ENCODE measurements at regions not wholly inside any gene's neighbourhood (a gene's known extent, or its start where the extent isn't known, plus 50 kb on each side); places are given as distances from the start of the nearest gene placed in this dataset.

DNA sequence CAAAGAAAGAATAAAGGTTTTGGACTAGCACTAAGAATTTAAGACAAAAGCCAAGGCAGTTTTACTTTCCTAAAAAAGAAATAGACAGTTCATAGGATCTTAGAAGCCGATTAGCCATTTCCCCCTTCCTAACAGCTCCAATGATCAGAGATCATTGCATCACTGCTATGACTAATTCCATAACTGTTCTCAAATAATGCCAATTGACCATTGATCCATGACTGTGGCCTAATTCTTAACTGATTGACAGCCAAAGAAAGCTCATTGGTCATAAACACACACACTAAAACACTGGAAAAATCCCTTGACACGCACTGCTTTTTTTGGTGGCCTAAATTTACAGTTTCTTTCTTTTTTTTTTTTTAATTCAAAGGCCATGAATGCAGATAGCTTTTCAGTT is 345.0 kb upstream of the ACVR2A start:
- no peak for DNase-seq

DNA sequence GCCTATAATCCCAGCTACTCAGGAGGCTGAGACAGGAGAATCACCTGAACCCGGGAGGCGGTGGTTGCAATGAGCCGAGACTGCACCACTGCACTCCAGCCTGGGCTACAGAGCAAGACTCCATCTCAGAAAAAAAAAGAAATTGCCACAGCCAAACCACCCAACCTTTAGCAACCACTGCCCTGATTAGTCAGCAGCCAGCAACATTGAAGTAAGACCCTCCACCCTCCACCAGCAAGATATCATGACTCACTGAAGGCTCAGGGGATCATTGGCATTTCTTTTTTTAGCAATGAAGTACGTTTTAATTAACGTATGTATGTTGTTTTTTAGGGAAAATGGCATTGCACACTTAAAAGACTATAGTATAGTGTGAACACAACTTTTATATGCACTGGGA is 349.1 kb upstream of the ACVR2A start:
- no peak for DNase-seq

DNA sequence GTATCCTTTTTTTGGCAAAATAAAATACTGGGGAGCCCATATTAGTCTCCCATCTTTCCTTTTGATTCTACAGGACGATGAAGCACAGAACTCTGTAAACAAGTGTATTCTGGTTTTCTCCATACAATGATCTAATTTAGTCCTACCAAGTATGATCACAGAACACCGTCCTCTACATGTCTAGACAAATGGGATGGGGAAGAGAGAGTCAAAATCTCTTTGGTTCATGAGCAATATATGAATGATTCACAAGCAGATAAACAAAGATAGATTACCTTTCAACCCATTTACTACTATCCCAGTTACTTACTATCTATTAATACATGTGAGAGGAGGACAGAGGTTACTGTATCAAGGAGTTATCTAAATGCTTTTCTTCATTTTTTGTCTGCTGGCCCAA is 352.4 kb upstream of the ACVR2A start:
- DNase-seq: no peak

DNA sequence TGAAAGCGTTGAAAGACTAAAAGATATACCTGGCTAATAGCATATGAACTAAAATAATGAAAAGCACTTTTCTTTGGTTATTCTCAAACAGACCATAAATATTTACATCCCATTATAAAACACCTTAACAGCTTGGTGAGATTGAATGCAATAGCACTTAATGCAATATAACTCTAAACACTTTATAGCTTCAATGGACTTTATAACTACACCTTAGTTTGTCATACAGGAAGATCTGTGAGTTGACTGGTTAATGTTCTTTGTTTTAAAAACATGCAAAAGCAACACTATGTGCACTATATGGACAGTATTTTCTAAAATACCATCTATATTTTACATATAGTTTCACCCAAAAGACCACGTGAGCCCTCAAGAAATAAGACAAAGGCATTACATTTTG is 353.3 kb upstream of the ACVR2A start:
- DNase-seq: no peak

DNA sequence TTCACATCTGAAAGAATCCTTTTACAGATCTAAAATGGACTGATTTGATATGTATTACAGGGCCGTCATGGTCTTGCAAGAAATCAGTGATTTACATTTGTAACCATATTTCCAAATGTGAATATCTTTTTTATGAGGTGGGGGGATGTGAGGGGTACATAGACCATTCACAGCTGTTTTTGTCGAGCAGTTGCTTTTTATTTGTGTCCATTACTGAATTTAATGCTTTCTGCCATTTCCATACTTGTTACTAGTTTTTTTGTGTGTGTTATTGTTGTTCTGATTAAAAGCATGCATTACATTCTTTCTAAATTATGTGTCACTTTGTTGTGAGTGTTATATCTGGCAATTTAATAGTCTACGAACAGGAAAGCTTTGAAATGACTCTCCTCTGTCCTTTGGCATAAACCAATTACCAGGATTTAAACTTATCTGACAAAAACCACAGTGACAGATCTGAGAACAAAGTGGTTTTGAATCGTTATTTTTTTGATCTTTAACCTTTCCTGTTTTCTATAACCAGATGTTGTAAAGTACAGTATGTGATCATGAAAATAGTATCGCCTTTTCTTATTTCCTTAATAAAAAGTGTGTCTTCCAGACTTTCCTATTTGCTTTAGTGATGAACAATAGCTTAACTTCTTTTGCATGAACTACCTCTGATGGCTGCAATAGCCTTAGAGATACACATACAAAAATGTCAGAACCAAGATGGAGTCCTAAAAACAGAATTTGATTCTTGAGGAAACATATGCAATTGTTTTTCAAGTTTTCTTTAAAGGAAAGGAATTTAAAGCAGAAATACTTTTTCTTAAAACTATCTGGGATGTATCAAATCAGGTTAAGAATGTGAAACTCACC is 354.2 kb upstream of the ACVR2A start:
- no peak for DNase-seq

DNA sequence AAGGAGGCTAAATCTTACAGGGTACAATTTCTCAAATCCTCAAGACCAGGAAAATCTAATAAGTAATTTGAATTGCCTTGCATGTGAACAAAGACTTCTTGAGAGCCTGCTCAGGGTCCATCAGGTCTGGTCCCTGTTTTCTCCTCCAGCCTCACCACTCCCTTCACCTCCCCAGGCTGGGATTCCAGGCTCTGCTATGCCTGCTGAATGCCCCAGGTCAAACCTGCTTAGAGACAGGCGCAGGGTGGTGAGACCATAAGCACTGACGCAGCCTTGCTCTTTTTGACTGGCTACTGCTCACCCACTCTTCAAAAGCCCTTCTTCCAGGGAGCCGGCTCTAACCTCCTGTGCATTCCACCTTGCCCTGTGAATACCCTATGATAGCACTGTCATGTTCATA is 356.4 kb upstream of the ACVR2A start:
- DNase-seq: no peak

DNA sequence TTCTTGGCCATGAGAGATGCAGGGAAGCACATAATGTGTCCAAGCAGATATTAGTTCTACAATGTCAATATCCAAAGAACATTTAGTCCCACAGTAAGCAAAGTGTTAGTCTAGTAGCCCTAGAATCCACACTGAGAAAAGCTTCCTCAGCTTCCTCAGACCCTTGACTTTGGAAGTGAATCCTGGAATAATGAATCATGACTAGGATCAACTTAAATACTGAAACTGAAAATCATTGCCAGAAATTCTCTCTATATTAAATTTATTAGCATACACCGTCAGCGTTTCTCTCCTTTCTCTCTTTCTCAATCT is 356.9 kb upstream of the ACVR2A start:
- DNase-seq: no peak

DNA sequence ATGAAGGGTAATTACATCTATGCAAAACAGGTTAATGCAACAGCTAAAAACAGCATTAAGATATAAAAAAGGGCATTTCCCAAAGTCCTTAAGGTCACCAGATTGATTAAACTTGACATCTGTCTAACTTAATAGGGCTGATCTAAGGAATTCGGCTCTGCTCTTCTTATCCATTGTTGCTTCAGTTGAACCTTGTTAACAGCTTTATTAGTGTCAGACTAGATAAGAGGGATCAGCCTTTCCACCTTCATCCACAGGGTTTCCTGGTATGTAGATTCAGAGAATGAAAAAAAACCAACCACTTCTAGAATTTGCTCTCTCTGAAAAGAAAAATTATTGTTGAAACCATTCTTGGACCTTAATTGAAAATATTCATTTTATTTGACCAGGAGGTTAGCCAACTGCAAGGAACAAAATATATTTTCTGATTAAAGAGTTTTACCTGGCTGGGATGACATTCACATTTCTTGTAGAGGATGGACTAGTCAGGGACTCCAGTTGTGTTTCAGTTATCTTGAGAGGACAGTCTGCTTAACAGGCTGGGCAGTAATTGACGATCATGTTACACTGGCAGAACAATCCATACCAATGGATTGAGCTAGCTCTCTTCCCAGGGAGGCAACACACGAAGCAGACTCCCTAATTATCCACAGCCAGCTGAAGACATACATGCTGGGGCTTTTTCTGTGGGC is 357.4 kb upstream of the ACVR2A start:
- no peak for DNase-seq

DNA sequence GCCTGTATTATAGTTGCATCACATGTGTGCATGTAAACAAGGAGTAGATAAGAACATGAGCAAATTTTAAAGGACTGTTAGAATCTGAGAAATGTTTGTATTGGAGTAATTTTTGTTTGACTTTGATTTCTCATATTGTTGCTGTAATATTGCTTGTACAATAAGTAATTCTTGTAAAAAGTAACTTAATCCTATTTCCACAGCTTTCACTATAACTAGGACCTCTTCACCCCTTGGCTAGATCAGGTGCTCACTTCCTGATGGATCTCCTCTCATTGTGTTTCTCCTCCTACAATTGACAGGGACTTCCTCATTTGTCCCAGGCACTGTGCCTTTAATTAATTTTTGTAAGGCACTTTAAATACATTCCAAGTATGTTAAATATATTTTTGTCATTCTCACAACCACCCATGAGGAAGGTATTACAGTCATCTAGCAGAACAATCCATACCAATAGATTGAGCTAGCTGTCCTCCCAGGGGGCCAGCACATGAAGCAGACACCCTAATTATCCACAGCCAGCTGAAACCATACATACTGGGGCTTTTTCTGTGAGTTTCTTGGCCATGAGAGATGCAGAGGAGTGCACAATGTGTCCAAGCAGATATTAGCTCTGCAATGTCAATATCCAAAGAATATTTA is 359.5 kb upstream of the ACVR2A start:
- no peak for DNase-seq

DNA sequence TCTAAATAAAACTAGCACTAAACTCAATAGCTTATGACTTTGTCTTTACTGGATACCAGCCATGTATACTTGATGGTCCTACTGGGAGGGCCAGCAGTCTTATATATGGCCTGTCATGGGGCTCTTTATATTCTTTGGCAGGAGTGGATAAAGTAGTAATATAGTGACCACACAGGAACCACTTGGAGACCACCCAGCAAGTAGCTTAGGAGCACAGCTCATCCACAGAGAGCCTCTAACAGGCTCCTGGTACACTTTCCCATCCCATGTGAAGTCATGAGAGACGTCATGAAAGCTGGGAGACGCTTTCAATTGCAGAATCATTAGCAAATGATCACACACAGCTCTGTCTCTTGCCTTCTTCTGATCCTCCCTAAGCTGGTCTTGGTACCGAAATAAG is 360.9 kb upstream of the ACVR2A start:
- no peak for DNase-seq

DNA sequence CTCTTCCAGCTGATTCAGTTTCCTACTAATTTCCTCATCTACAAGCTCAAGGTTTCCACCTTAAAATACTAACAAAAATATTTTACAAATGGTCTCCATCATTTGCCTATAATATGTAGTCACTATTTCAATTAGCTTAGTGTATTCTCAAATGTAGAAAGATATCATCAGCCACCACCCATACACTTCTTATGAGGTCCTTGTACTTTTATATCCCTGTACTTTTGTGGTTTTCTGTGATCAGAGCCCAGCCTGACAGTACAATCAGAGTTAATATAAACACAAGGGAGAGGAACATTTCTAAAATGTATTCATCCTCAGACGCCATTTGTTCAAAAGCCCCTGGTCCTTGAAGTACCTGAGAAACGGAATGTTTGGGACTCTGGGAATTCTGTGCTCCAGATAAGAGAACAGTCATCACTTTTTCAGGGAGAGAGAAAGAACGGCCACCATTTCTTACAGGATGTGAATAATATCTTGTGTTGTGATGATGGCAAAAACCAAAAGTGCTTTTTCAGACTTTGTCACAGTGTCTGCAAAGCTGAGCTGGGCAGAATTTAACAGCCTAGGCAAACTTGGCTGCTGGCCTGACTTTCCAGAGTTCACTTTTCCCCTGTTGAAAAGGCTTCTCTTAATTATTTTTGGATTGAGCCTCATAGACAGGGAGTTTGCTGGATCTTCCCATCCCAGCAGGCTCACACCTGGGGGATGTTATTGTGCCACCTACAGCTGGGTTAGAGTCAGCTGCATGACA is 361.7 kb upstream of the ACVR2A start:
- no peak for DNase-seq

DNA sequence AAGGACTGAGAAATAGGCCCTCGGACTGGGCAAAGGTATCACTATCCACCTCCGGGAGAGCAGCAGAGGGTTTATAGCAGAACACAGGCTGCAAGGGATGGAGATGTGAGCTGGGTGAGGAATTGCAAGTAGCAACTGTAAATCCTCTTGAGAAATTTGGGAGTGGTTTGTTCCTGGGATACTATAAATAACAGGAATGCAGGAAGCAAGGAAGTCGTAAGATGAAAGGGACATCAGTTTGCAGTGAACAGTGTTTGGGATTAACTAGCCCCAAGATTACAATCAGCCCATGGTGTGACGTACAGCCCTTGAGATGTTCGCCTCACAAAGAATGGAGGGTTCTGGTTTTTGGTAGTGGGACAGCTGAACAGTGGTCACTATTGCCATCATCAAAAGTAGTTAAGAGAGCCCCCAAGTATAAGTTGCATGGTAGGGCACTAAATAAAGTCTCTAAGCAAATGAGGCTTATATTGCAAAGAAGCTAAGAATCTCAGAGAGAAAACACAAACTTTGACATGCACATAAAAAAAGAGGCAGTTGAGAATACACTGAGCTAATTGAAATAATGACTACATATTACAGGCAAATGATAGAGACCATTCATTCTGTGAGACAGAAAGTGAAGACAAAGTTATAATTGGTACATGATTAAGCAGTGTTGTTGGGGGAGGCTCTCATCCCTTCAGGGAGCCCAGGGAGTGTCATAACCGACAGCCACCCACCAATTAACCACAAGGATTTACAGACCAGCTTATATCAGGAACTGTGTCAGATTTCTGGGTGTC is 362.5 kb upstream of the ACVR2A start:
- no peak for DNase-seq

DNA sequence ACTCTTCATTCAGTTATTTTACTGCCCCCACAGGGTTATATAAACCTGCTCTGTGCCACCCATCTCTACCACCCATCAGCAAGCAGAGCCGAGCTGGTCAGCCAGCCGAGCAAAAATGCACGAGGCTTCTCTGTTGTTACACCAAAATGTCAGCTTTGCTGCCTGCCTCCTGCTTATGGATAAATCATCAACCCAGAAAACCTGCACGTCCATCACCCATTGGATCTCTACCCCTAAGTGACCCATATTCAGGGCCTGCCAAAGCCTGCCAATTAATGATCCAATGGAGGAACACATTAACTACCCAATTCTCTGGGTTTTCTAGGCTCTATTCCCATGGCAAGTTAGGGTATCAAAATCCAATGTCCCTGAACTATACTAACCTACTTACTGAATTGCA is 365.5 kb upstream of the ACVR2A start:
- no peak for DNase-seq

DNA sequence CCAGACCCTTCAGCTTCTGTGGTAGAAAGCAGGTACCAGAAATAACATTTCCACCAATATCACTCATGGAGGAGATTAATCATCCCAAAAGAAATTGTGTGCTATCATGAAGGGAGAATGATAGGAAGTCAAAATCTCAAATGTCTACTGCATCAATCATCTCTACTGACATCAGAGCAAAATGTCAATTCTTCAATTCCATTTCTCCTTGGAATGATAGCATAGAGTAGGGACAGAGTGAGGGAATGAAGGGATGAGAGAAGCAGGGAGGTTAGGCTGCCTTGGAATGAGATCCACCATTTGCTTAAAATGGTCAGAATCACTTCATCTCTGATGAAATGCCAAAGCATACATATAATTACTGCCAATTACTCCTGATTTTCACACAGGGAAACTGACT is 371.8 kb upstream of the ACVR2A start:
- DNase-seq: no peak

DNA sequence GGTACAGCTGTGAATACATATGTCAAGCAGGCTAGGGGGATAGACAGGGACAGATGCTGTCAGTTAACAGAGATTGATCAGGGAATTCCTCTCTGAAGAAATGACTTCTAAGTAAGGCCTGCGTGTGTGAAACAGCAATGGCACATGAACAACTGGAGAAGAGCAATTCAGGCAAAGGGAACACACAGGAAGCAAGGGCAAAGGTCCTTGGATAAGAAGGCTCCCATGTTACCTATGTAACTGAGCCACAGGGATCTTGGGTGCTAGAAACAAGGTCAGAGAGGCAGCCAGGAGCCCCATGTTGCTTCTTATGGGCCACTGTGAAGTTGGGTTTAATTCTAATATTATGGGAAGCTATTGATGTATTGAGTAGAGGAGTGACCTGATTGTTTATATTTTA is 373.7 kb upstream of the ACVR2A start:
- no peak for DNase-seq

DNA sequence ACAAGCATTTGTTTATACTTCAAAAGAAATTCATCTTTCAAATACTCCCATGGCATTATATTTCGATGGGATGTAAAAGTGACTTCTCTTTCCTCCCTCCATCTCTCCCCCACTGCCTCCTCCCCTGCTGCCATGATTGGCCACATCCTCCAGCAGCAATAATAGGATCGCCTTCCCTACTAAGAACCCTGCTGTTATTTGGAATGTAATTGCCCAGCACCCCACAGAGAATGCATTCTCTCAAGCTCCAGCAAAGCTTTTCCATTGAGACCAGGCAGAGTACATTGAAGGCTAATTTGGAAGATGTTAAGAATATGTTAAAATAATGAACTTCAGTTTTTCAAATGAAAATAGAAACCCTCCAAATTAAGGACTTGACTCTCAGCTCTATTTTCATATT is 375.4 kb upstream of the ACVR2A start:
- DNase-seq: no peak

DNA sequence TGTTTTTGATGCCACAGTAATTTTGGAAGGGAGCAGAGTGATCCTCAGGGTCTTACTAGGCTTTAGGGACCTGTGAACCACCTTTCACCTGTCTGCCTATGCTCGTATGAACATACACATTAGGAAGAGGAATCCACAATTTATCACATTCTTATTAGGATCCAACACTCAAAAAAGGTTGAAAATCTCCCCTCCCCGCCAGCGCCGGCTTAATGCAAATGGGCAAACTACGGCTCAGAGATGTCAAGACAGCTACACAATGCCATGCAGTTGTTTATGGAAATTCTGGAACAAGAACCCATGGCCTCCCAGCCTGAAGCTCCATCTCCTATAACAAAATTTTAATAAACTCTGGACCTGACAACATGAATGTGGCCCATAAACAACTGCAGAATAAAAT is 375.9 kb upstream of the ACVR2A start:
- no peak for DNase-seq

DNA sequence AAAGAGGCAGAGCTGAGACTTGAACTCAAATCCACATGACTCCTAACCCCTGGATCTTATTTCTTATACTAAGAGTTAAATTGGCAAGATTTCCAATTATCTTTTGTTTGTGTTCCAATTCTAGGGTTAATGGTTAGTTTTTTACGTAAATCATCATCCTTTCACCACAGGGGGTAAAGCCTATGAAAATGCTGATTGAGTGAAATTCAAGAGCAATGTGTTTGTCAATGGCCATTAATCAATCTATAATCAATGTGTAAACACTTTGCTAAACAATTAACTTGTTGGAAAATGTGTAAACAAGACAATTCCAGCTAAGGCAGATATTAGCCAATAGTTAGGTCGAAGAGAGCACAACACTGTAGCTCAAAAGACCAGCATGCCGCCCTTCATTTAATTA is 376.5 kb upstream of the ACVR2A start:
- DNase-seq: no peak

DNA sequence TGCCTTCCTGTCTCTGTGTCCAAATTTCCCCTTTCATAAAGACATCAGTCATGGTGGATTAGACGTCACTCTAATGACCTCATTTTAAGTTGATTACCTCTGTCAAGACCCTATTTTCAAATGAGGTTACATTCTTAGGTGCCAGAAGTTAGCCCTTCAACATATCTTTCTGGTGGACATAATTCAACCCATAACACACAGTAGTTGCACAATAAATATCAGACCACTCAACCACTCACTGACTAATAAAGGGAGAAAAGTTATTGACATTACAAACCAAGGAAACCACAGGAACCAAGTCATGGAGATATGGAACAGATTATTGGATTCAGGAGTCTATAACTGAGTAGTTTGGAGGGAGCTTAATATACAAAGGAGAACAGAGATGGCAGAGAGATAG is 377.4 kb upstream of the ACVR2A start:
- DNase-seq: no peak

DNA sequence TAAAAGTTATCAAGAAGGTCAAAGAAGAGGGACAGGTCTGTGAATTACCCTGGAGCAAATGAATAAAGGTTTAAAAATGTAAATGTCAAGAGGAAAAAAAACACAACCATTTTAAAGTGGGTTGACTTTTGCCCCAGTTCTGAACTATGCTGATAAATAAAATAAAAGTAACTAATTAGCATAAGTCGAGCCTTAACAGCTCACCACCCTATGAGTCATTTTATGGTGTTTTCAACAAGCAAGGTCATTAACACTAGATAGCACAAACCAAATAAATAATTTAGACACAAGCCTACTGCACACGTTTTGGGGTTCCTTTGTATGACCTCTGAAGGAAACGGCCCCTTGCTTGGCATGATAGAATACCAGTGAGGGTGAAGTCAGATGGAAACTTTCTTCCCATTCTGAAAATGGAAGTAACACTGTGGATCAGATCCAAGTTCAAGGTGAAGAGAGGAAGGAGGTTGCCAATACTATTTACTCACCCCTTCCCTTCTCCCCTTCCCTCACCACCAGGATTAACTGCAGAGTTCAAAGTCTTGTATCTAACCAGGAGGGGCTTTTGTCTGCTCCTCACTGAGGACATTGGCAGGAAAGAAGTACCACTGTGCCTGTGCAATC is 380.0 kb upstream of the ACVR2A start:
- no peak for DNase-seq

DNA sequence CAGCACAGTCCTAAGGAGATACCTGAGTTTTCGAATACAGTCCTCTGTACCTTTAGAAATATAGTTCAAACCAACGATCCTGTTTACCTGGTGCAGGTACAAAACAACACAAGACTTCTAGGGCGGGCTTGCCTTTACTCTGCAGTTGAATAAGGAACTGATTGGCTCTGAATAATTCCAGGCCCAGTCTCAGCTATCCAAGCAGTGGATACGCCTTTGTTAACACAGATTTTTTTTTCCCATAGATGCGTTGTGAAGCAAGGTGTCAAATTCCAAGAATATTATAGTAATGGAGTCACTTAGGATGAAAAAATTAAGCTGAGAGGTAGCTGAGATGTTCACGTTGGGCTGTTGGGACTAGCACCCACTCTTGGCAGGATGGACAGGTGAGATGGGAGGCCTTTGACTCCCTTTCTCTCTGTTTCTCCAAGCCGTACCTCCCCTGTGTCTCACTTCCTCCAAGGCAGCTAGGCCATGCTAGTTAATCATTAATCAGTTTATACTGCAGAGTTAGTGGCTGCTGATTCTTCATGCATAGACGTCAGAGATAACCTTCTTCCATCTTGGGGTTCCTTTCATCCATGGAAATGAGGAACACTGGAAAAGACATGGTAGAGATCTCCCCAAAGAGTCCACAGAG is 380.8 kb upstream of the ACVR2A start:
- DNase-seq: no peak

DNA sequence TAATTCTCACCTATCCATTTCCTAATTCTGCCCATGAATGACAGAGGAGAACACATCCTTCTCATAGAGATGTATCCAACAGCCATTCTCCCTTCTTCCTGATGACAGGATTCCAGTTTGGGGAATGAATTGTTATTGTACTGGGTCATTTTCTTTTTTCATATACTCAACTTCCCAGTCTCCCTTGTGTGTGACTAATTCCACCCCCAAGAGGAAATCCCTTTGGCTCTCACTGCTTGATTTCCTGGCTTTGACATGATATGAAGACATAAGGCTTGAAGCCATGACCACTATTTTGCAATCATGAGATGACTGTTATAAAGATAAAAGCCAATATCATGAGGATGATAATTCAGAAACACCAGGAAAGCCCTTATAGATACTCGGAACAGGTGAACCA is 384.7 kb upstream of the ACVR2A start:
- DNase-seq: no peak

All from OCI-M1 (cell line).